CD14-positive monocyte (primary cell): ENCODE measurements at regions not wholly inside any gene's neighbourhood (a gene's known extent, or its start where the extent isn't known, plus 50 kb on each side); places are given as distances from the start of the nearest gene placed in this dataset.

Source experiments
- DNase-seq, 3 donors: peaks; one replicate each; pipeline ENCODE4 v3.0.0-alpha.2; 2011 to 2022
- H2AFZ ChIP-seq: 2 replicates; pipeline ENCODE4 v1.6.0; 2012; ENCODE audit warnings: mild to moderate bottlenecking, low read depth, low read length, inconsistent platforms; ENCODE audit not compliant: insufficient read depth, poor library complexity, severe bottlenecking
- H3K27ac ChIP-seq, 2 donors: 1 replicate in 1 of 2; 2 replicates in 1 of 2; pipeline ENCODE4 v1.5.1; 2012 to 2013; ENCODE audit warnings: low read length in 2 of 2, control low read depth in 1 of 2, inconsistent platforms in 1 of 2, low read depth in 1 of 2, mild to moderate bottlenecking in 1 of 2
- H3K27me3 ChIP-seq, 2 donors: one replicate each; pipeline versions ENCODE4 v1.6.0 to v1.6.1; 2011 to 2013; ENCODE audit warnings: low read length in 2 of 2; ENCODE audit not compliant: control insufficient read depth in 2 of 2, insufficient read depth in 2 of 2
- H3K36me3 ChIP-seq, 2 donors: replicated peaks in 1 of 2; 1 replicate in 1 of 2; 2 replicates in 1 of 2; pipeline versions ENCODE4 v1.5.1 to v1.6.1; 2012 to 2013; ENCODE audit warnings: low read length in 2 of 2, control low read depth in 1 of 2, inconsistent platforms in 1 of 2, mild to moderate bottlenecking in 1 of 2; ENCODE audit not compliant: insufficient read depth in 2 of 2, control insufficient read depth in 1 of 2
- H3K4me1 ChIP-seq, 2 donors: 1 replicate in 1 of 2; 2 replicates in 1 of 2; pipeline versions ENCODE4 v1.5.1 to v1.6.1; 2012 to 2013; ENCODE audit warnings: low read length in 2 of 2, control low read depth in 1 of 2, inconsistent platforms in 1 of 2, mild to moderate bottlenecking in 1 of 2, moderate library complexity in 1 of 2; ENCODE audit not compliant: insufficient read depth in 2 of 2, control insufficient read depth in 1 of 2
- H3K4me2 ChIP-seq: replicated peaks from 2 replicates; pipeline ENCODE3; 2012; ENCODE audit warnings: low read length, moderate library complexity, mild to moderate bottlenecking; ENCODE audit not compliant: poor library complexity, severe bottlenecking; ENCODE audit errors: extremely low read depth
- H3K4me3 ChIP-seq, 3 experiments: fragments of 200-600 bp in 1 of 3; sonication (generic) in 1 of 3; replicated peaks in 1 of 3; 1 replicate in 2 of 3; 2 replicates in 1 of 3; pipeline ENCODE4 v1.5.1; 2011 to 2013; ENCODE audit warnings: low read length in 3 of 3, mild to moderate bottlenecking in 3 of 3, control low read depth in 2 of 3, low read depth in 2 of 3, inconsistent platforms in 1 of 3, moderate library complexity in 1 of 3
- H3K79me2 ChIP-seq: 2 replicates; pipeline ENCODE4 v1.6.0; 2012; ENCODE audit warnings: mild to moderate bottlenecking, control low read depth, inconsistent platforms, low read length, moderate library complexity; ENCODE audit not compliant: insufficient read depth
- H3K9ac ChIP-seq: 2 replicates; pipeline ENCODE4 v1.6.0; 2017; ENCODE audit warnings: low read length, mild to moderate bottlenecking; ENCODE audit not compliant: insufficient read depth, poor library complexity, severe bottlenecking
- H3K9me3 ChIP-seq, 2 donors: replicated peaks in 1 of 2; 1 replicate in 1 of 2; 2 replicates in 1 of 2; pipeline versions ENCODE4 v1.5.1 to v1.6.1; 2012 to 2013; ENCODE audit warnings: low read length in 2 of 2, control low read depth in 1 of 2; ENCODE audit not compliant: control insufficient read depth in 1 of 2, insufficient read depth in 1 of 2
- H4K20me1 ChIP-seq: 2 replicates; pipeline ENCODE4 v1.6.0; 2012; ENCODE audit warnings: mild to moderate bottlenecking, low read length, control low read depth, moderate library complexity; ENCODE audit not compliant: insufficient read depth
- H3K27ac Mint-ChIP-seq, 7 donors: one replicate each; pipeline ENCODE4 v1.8.0; 2020; ENCODE audit warnings: mild to moderate bottlenecking in 7 of 7, mixed read lengths in 7 of 7, moderate library complexity in 6 of 7, inconsistent platforms in 2 of 7
- H3K27me3 Mint-ChIP-seq, 3 donors: one replicate each; pipeline ENCODE4 v1.8.0; 2021 to 2022; ENCODE audit warnings: low read depth in 3 of 3, mild to moderate bottlenecking in 3 of 3, mixed read lengths in 3 of 3, moderate library complexity in 3 of 3, inconsistent platforms in 1 of 3
- H3K36me3 Mint-ChIP-seq, 2 donors: one replicate each; pipeline ENCODE4 v1.8.0; 2020; ENCODE audit warnings: mixed read lengths in 2 of 2, inconsistent platforms in 1 of 2, mild to moderate bottlenecking in 1 of 2
- H3K4me1 Mint-ChIP-seq: one replicate; pipeline ENCODE4 v1.8.0; 2020; ENCODE audit warnings: mild to moderate bottlenecking, mixed read lengths
- H3K4me3 Mint-ChIP-seq, 2 donors: one replicate each; pipeline ENCODE4 v1.8.0; 2020; ENCODE audit warnings: mild to moderate bottlenecking in 2 of 2, mixed read lengths in 2 of 2, moderate library complexity in 1 of 2
- H3K9me3 Mint-ChIP-seq, 7 donors: one replicate each; pipeline ENCODE4 v1.8.0; 2020 to 2022; ENCODE audit warnings: mixed read lengths in 7 of 7, mild to moderate bottlenecking in 6 of 7, moderate library complexity in 6 of 7, inconsistent platforms in 2 of 7
- CTCF ChIP-seq: fragments of 200-600 bp; IDR thresholded peaks from one replicate; pipeline ENCODE4 v1.8.0; 2022; ENCODE audit warnings: antibody characterized with exemption, mild to moderate bottlenecking
- WGBS: methylation state at CpG from one replicate; pipeline ENCODE4 v1.1.5; 2013; ENCODE audit warnings: missing lambda C conversion rate; ENCODE audit not compliant: insufficient coverage; 5-methylcytosine and 5-hydroxymethylcytosine counted together
- intact Hi-C, 2 donors: fragments of 100-400 bp; cut with micrococcal nuclease; formaldehyde crosslinking; loops; one replicate each; pipeline versions ENCODE4 v1.15.0 to v1.15.1; 2023

- Histone ChIP-seq H3K4me3 (no peak overlapping the region), H3K27me3 (no peaks in the 10 kb centered on the region), H3K9ac (no peak overlapping the region), H3K4me2 (no peak overlapping the region), H3K27ac (no peak overlapping the region), H4K20me1 (no peaks in the 10 kb centered on the region), H3K4me1 (no peaks in the 10 kb centered on the region), H3K79me2 (no peaks in the 10 kb centered on the region), H3K36me3 (no peaks in the 10 kb centered on the region), H2AFZ (no peak overlapping the region), H3K9me3 (no peaks in the 10 kb centered on the region)
- Mint-ChIP-seq H3K9me3 (peaks cover 0 to 3% (median 0%) of the 10 kb centered on the region in 7 donors), H3K4me1 (peaks cover 8% of the 10 kb centered on the region), H3K27me3 (peaks cover 0 to 3% (median 1%) of the 10 kb centered on the region in 3 donors), H3K36me3 (no peaks in the 10 kb centered on the region), H3K4me3 (no peak overlapping the region), H3K27ac (no peak overlapping the region)
- no peak for DNase-seq
- TF ChIP-seq CTCF: no peak
- intact Hi-C loops: no loop called here
Measured at GRCh38 chr20:11170025-11170424, 496.2 kb upstream of the JAG1 start.

- intact Hi-C loops: no loop called here
- H2AFZ ChIP-seq: no peak overlapping the region
Measured at GRCh38 chr20:11170565-11170964, 496.8 kb upstream of the JAG1 start.

More at GRCh38 chr20:11170565-11170964, 496.8 kb upstream of the JAG1 start:
- H3K9me3 Mint-ChIP-seq: peaks cover 0 to 3% (median 0%) of the 10 kb centered on the region in 7 donors
- Histone ChIP-seq H3K27ac (no peak overlapping the region), H4K20me1 (no peaks in the 10 kb centered on the region), H3K4me3 (no peak overlapping the region), H3K9ac (no peak overlapping the region), H3K4me1 (no peaks in the 10 kb centered on the region), H3K36me3 (no peaks in the 10 kb centered on the region), H3K4me2 (no peak overlapping the region), H3K79me2 (no peaks in the 10 kb centered on the region), H3K27me3 (no peaks in the 10 kb centered on the region), H3K9me3 (no peaks in the 10 kb centered on the region)
- peaks cover 8% of the 10 kb centered on the region for H3K4me1 Mint-ChIP-seq
- H3K27me3 Mint-ChIP-seq: peaks cover 0 to 3% (median 1%) of the 10 kb centered on the region in 3 donors
- no peak overlapping the region for H3K4me3 Mint-ChIP-seq
- no CpG with 5 or more reads among the region's 2 CpGs for WGBS
- H3K27ac Mint-ChIP-seq: no peak overlapping the region
- no peak for TF ChIP-seq CTCF
- H3K36me3 Mint-ChIP-seq: no peaks in the 10 kb centered on the region
- no peak for DNase-seq
